ENCODE measurements at regions not wholly inside any gene's neighbourhood (a gene's known extent, or its start where the extent isn't known, plus 50 kb on each side); places are given as distances from the start of the nearest gene placed in this dataset.

- TF ChIP-seq CTCF (conservative IDR thresholded peaks at IDR 0.05; ENCODE audit: low read length) = no peak
- TF ChIP-seq EZH2phosphoT487 (IDR thresholded peaks at IDR 0.05; ENCODE audit: borderline replicate concordance) = no peak
Observed at GRCh38 chr9:107928701-107929371, 439.3 kb upstream of the KLF4 start.

Measured in Loucy (cell line).